Peyer's patch (tissue), 4 donors: ENCODE measurements at regions not wholly inside any gene's neighbourhood (a gene's known extent, or its start where the extent isn't known, plus 50 kb on each side); places are given as distances from the start of the nearest gene placed in this dataset.

Experiments
- DNase-seq, 3 donors: peaks; one replicate each; pipeline ENCODE4 v3.0.0-alpha.2; 2017 to 2019
- H3K27ac ChIP-seq, 4 donors: fragments of 200-600 bp; sonication (generic); one replicate each; pipeline ENCODE4 v1.5.1; 2016 to 2019
- H3K27me3 ChIP-seq, 2 donors: fragments of 200-600 bp; sonication (generic); one replicate each; pipeline ENCODE4 v1.5.1; 2019
- H3K36me3 ChIP-seq, 3 donors: fragments of 200-600 bp; sonication (generic); one replicate each; pipeline ENCODE4 v1.5.1; 2016 to 2019
- H3K4me1 ChIP-seq, 4 donors: fragments of 200-600 bp; sonication (generic); one replicate each; pipeline ENCODE4 v1.5.1; 2016 to 2019
- H3K4me3 ChIP-seq, 4 donors: fragments of 200-600 bp; sonication (generic); 1 replicate in 3 of 4; 2 replicates in 1 of 4; pipeline ENCODE4 v1.5.1; 2016 to 2019; ENCODE audit warnings: mild to moderate bottlenecking in 1 of 4
- H3K9me3 ChIP-seq, 4 donors: fragments of 200-600 bp; sonication (generic); one replicate each; pipeline ENCODE4 v1.5.1; 2016 to 2019; ENCODE audit warnings: mild to moderate bottlenecking in 1 of 4
- CTCF ChIP-seq, 6 experiments: fragments of 450-650 bp in 4 of 6; fragments of 200-600 bp in 2 of 6; sonication (generic) in 1 of 6; IDR thresholded peaks; one replicate each; pipeline ENCODE4 v1.5.1; 2017 to 2019; ENCODE audit warnings: antibody characterized with exemption in 6 of 6, mild to moderate bottlenecking in 3 of 6, moderate library complexity in 1 of 6
- POLR2A ChIP-seq, 2 donors: fragments of 450-650 bp; IDR thresholded peaks; one replicate each; pipeline ENCODE4 v1.5.1; 2017; ENCODE audit warnings: antibody characterized with exemption in 2 of 2, mild to moderate bottlenecking in 2 of 2, moderate library complexity in 2 of 2

- no peak overlapping the region for H3K27ac ChIP-seq
- no peak overlapping the region for H3K4me3 ChIP-seq
- no peak for DNase-seq
- TF ChIP-seq CTCF (IDR thresholded peaks at IDR 0.05) (no peak), POLR2A (IDR thresholded peaks at IDR 0.05) (no peak)
- no peaks in the 10 kb centered on the region for H3K4me1 ChIP-seq
- no peaks in the 10 kb centered on the region for H3K36me3 ChIP-seq
- H3K27me3 ChIP-seq, result no peaks in the 10 kb centered on the region
- H3K9me3 ChIP-seq, result peaks cover 0 to 5% (median 0%) of the 10 kb centered on the region in 4 donors
Measured at GRCh38 chr10:4545062-4545461, 280.9 kb upstream of the AKR1E2 start.

- H3K4me3 ChIP-seq, result no peak overlapping the region
- H3K9me3 ChIP-seq, result peaks cover 0 to 5% (median 0%) of the 10 kb centered on the region in 4 donors
- TF ChIP-seq POLR2A (IDR thresholded peaks at IDR 0.05) (no peak), CTCF (IDR thresholded peaks at IDR 0.05) (no peak)
- no peaks in the 10 kb centered on the region for H3K4me1 ChIP-seq
- H3K27ac ChIP-seq, result no peak overlapping the region
- no peaks in the 10 kb centered on the region for H3K36me3 ChIP-seq
- no peaks in the 10 kb centered on the region for H3K27me3 ChIP-seq
- no peak for DNase-seq
Measured at GRCh38 chr10:4543938-4544533, 282.0 kb upstream of the AKR1E2 start.

- H3K9me3 ChIP-seq, result peaks cover 0 to 10% (median 0%) of the 10 kb centered on the region in 4 donors
- H3K27ac ChIP-seq, result no peak overlapping the region
- H3K36me3 ChIP-seq, result no peaks in the 10 kb centered on the region
- DNase-seq, result no peak
- H3K27me3 ChIP-seq, result no peaks in the 10 kb centered on the region
- TF ChIP-seq CTCF (IDR thresholded peaks at IDR 0.05) (no peak), POLR2A (IDR thresholded peaks at IDR 0.05) (no peak)
- H3K4me3 ChIP-seq, result no peak overlapping the region
- H3K4me1 ChIP-seq, result no peaks in the 10 kb centered on the region
Measured at GRCh38 chr10:4541292-4541691, 284.7 kb upstream of the AKR1E2 start.

GRCh38 chr10:4538016-4538415, 288.0 kb upstream of the AKR1E2 start:
- H3K27ac ChIP-seq, result no peak overlapping the region
- H3K27me3 ChIP-seq, result no peaks in the 10 kb centered on the region
- H3K36me3 ChIP-seq, result no peaks in the 10 kb centered on the region
- TF ChIP-seq CTCF (IDR thresholded peaks at IDR 0.05) (no peak), POLR2A (IDR thresholded peaks at IDR 0.05) (no peak)
- H3K4me1 ChIP-seq, result no peaks in the 10 kb centered on the region
- peaks cover 0 to 10% (median 0%) of the 10 kb centered on the region in 4 donors for H3K9me3 ChIP-seq
- no peak overlapping the region for H3K4me3 ChIP-seq
- no peak for DNase-seq

- TF ChIP-seq CTCF (IDR thresholded peaks at IDR 0.05), result no peak
- no peak for TF ChIP-seq POLR2A (IDR thresholded peaks at IDR 0.05)
- peaks cover 0 to 7% (median 0%) of the 10 kb centered on the region in 4 donors for H3K9me3 ChIP-seq
- H3K4me1 ChIP-seq, result no peaks in the 10 kb centered on the region
- H3K27ac ChIP-seq, result no peak overlapping the region
- no peak for DNase-seq
- no peaks in the 10 kb centered on the region for H3K36me3 ChIP-seq
- H3K4me3 ChIP-seq, result no peak overlapping the region
- H3K27me3 ChIP-seq, result no peaks in the 10 kb centered on the region
Measured at GRCh38 chr10:4535521-4535920, 290.5 kb upstream of the AKR1E2 start.

- H3K27ac ChIP-seq, result no peak overlapping the region
- no peak for TF ChIP-seq POLR2A (IDR thresholded peaks at IDR 0.05)
- TF ChIP-seq CTCF (IDR thresholded peaks at IDR 0.05), result no peak
- H3K4me1 ChIP-seq, result no peaks in the 10 kb centered on the region
- no peak overlapping the region for H3K4me3 ChIP-seq
- H3K27me3 ChIP-seq, result no peaks in the 10 kb centered on the region
- H3K9me3 ChIP-seq, result peaks cover 0 to 5% (median 0%) of the 10 kb centered on the region in 4 donors
- DNase-seq, result no peak
- no peaks in the 10 kb centered on the region for H3K36me3 ChIP-seq
Measured at GRCh38 chr10:4533621-4534020, 292.4 kb upstream of the AKR1E2 start.
